PC-9 (cell line): ENCODE measurements at regions not wholly inside any gene's neighbourhood (a gene's known extent, or its start where the extent isn't known, plus 50 kb on each side); places are given as distances from the start of the nearest gene placed in this dataset.

Source experiments
- EZH2 ChIP-seq: fragments of 200-600 bp; sonication (generic); IDR thresholded peaks from 2 replicates; pipeline ENCODE4 v1.8.0; 2017; ENCODE audit warnings: antibody characterized with exemption, low read depth
- TF ChIP-seq, protein P1 (sequence below): fragments of 200-600 bp; sonication (generic); conservative IDR thresholded peaks from 2 replicates; pipeline ENCODE4 v1.6.1; 2017; ENCODE audit warnings: mixed run types, antibody characterized with exemption, mild to moderate bottlenecking, moderate library complexity

DNA sequence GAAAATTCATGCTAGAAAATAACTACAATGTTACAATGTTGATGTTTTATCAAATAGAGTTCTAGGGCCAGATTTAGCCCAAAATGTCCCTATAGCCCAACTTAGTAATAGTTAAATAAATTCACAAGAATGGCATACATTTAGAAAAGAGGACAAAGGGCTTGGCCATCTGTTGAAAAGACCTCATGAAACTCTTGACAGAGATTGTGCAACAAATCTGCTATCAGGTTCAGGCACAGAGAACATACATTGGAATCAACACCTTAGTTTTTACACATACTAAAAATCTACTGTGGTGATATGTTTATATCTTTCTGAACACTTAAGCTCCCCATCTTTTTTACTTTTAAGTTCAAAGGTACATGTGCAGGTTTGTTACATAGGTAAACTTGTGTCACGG is 298.3 kb upstream of the DACH1 start:
- TF ChIP-seq, protein P1, sequence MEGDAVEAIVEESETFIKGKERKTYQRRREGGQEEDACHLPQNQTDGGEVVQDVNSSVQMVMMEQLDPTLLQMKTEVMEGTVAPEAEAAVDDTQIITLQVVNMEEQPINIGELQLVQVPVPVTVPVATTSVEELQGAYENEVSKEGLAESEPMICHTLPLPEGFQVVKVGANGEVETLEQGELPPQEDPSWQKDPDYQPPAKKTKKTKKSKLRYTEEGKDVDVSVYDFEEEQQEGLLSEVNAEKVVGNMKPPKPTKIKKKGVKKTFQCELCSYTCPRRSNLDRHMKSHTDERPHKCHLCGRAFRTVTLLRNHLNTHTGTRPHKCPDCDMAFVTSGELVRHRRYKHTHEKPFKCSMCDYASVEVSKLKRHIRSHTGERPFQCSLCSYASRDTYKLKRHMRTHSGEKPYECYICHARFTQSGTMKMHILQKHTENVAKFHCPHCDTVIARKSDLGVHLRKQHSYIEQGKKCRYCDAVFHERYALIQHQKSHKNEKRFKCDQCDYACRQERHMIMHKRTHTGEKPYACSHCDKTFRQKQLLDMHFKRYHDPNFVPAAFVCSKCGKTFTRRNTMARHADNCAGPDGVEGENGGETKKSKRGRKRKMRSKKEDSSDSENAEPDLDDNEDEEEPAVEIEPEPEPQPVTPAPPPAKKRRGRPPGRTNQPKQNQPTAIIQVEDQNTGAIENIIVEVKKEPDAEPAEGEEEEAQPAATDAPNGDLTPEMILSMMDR = no peak
- no peak for TF ChIP-seq EZH2
